GM12878 (cell line): ENCODE measurements at regions not wholly inside any gene's neighbourhood (a gene's known extent, or its start where the extent isn't known, plus 50 kb on each side); places are given as distances from the start of the nearest gene placed in this dataset.

Source experiments
- CUX1 ChIP-seq: IDR thresholded peaks from 2 replicates; pipeline ENCODE4 v1.6.1; 2012; ENCODE audit warnings: improper control_type of control experiment, low read depth, low read length; ENCODE audit not compliant: insufficient replicate concordance
- ZBTB33 ChIP-seq: fragments of 450-650 bp; IDR thresholded peaks from 2 replicates; pipeline ENCODE4 v1.6.1; 2017; ENCODE audit warnings: mild to moderate bottlenecking
- microRNA counts: library from miRNA; unstranded; fragments of <30 nt; microRNA quantifications from one replicate; lab custom pipeline; 2016
- microRNA-seq: library from miRNA; unstranded; fragments of <30 nt; microRNA quantifications from one replicate; pipeline ENCODE4, GENCODE V29; 2018
- small RNA-seq: library from RNA; depleted of rRNA; stranded (forward); fragments of <200 nt; gene quantifications from one replicate; pipeline ENCODE3, GENCODE V24; 2014

- TF ChIP-seq ZBTB33 = no peak
- TF ChIP-seq CUX1 = no peak
- TF ChIP-seq, all 136 proteins: peak for 0
Observed at GRCh38 chr1:24980836-24981630, 51.0 kb upstream of the RUNX3 start (continued).

MicroRNAs encoded in the stretch of these regions (microRNA counts, 767-probe panel; counts per million panel counts)
- microRNA hsa-miR-4425 (lab: Ali Mortazavi, UCI) = 55.3 counts per million

Small RNAs in the stretch of these regions (microRNA-seq; reads per million reads assigned to microRNA genes)
- gene MIR4425 = 21.1 reads per million, percentile 56 among the genes with 10 or more reads in this experiment

Small RNAs in the stretch of these regions (small RNA-seq; reads per million reads assigned to genes)
- gene MIR4425 = 4.5 reads per million, percentile 86 among the genes with 10 or more reads in this experiment
